K562 (cell line): ENCODE measurements at regions not wholly inside any gene's neighbourhood (a gene's known extent, or its start where the extent isn't known, plus 50 kb on each side); places are given as distances from the start of the nearest gene placed in this dataset.

Source experiments
- ATAC-seq: fragments of 200-7000 bp; cut with Tn5 transposase; 3 replicates; pipeline ENCODE4 v1.9.1; 2020; ENCODE audit warnings: moderate library complexity
- BruUV-seq: library from RNA; stranded (reverse); fragments of 400-500 nt; replicated peaks from 2 replicates; lab custom pipeline; 2021; lab: Mats Ljungman, UMichigan
- CTCF ChIA-PET: fragments of 300-600 bp; formaldehyde crosslinking; extraction: SDS; loops from one replicate; lab custom pipeline; 2021; ENCODE audit warnings: low intra/inter-chr PET ratio; lab: Yijun Ruan, JAX
- POLR2A ChIA-PET: fragments of 300-600, 350-650 bp; sonication (Branson Sonifier 250); formaldehyde crosslinking; extraction: SDS; loops from one replicate; lab custom pipeline; 2021; ENCODE audit warnings: antibody characterized with exemption, inconsistent platforms; lab: Yijun Ruan, JAX
- DNase-seq, 4 experiments: peaks; one replicate each; pipeline versions ENCODE4 v3.0.0 to v3.0.0-alpha.2; 2011 to 2018; ENCODE audit warnings: low spot score in 3 of 4, mixed read lengths in 3 of 4; ENCODE audit errors: extremely low read depth in 1 of 4
- FAIRE-seq: peaks from 2 replicates; lab custom pipeline; 2011; peaks lifted over from hg19 to GRCh38; lab: Jason Lieb, UNC
- H2AFZ ChIP-seq: 2 replicates; pipeline ENCODE4 v1.6.0; 2011; ENCODE audit warnings: low read depth, low read length, control low read depth, inconsistent platforms
- H3K27ac ChIP-seq: fragments of 200-600 bp; 3 replicates; pipeline ENCODE4 v1.8.0; 2011; ENCODE audit warnings: low read depth, mild to moderate bottlenecking, control low read depth, inconsistent platforms, low read length, moderate library complexity, mixed read lengths; ENCODE audit errors: extremely low read depth
- H3K27me3 ChIP-seq, 2 experiments: fragments of 300-600 bp in 1 of 2; 2 replicates in 1 of 2; 3 replicates in 1 of 2; pipeline versions ENCODE4 v1.6.0 to v1.8.0; 2011; ENCODE audit warnings: inconsistent platforms in 2 of 2, low read length in 2 of 2, mild to moderate bottlenecking in 1 of 2, mixed read lengths in 1 of 2, moderate library complexity in 1 of 2; ENCODE audit not compliant: control insufficient read depth in 2 of 2, insufficient read depth in 2 of 2
- H3K36me3 ChIP-seq: fragments of 300-600 bp; 3 replicates; pipeline ENCODE4 v1.8.0; 2011; ENCODE audit warnings: mild to moderate bottlenecking, low read length, inconsistent platforms; ENCODE audit not compliant: control insufficient read depth, insufficient read depth
- H3K4me1 ChIP-seq, 2 experiments: fragments of 200-600 bp in 1 of 2; replicated peaks in 1 of 2; 2 replicates in 1 of 2; 3 replicates in 1 of 2; pipeline versions ENCODE4 v1.5.1 to v1.8.0; 2011; ENCODE audit warnings: inconsistent platforms in 2 of 2, low read length in 2 of 2, mild to moderate bottlenecking in 1 of 2, mixed read lengths in 1 of 2, moderate library complexity in 1 of 2; ENCODE audit not compliant: control insufficient read depth in 2 of 2, insufficient read depth in 2 of 2
- H3K4me2 ChIP-seq: 2 replicates; pipeline ENCODE4 v1.6.1; 2011; ENCODE audit warnings: low read length, control low read depth, inconsistent platforms, mixed read lengths; ENCODE audit not compliant: insufficient read depth
- H3K4me3 ChIP-seq: fragments of 200-600 bp; sonication (generic), shearing (Covaris generic); 2 replicates; pipeline ENCODE4 v1.5.1; 2016; ENCODE audit warnings: control low read depth, inconsistent platforms
- H3K79me2 ChIP-seq: fragments of 200-600 bp; 3 replicates; pipeline ENCODE4 v1.8.0; 2011; ENCODE audit warnings: low read length, inconsistent platforms; ENCODE audit not compliant: control insufficient read depth, insufficient read depth
- H3K9ac ChIP-seq, 2 experiments: 2 replicates each; pipeline versions ENCODE4 v1.6.0 to v1.6.1; 2011; ENCODE audit warnings: low read depth in 2 of 2, low read length in 2 of 2, control low read depth in 1 of 2, inconsistent platforms in 1 of 2, mild to moderate bottlenecking in 1 of 2, mixed read lengths in 1 of 2; ENCODE audit not compliant: insufficient read depth in 1 of 2
- H3K9me1 ChIP-seq: one replicate; pipeline ENCODE4 v1.6.0; 2011; ENCODE audit warnings: inconsistent platforms, mild to moderate bottlenecking, low read length, moderate library complexity; ENCODE audit not compliant: control insufficient read depth, insufficient read depth
- H3K9me3 ChIP-seq: replicated peaks from 2 replicates; pipeline ENCODE4 v1.5.1; 2011; ENCODE audit warnings: low read depth, low read length, inconsistent platforms; ENCODE audit not compliant: control insufficient read depth, insufficient read depth
- H4K20me1 ChIP-seq: replicated peaks from 2 replicates; pipeline ENCODE4 v1.6.1; 2011; ENCODE audit warnings: low read length, inconsistent platforms, mixed read lengths; ENCODE audit not compliant: control insufficient read depth, insufficient read depth
- BCOR ChIP-seq: fragments of 450-650 bp; IDR thresholded peaks from 2 replicates; pipeline ENCODE4 v1.6.1; 2016
- E4F1 ChIP-seq: fragments of 250-450 bp; sonication (Bioruptor Pico); IDR thresholded peaks from 2 replicates; pipeline ENCODE4 v1.5.0; 2021; ENCODE audit warnings: mild to moderate bottlenecking, borderline replicate concordance
- ESRRA ChIP-seq: fragments of 450-650 bp; IDR thresholded peaks from 2 replicates; pipeline ENCODE4 v1.6.1; 2014; ENCODE audit warnings: low read depth, mild to moderate bottlenecking, moderate library complexity, borderline replicate concordance
- PHB ChIP-seq: fragments of 250-450 bp; sonication (Bioruptor Pico); IDR thresholded peaks from 2 replicates; pipeline ENCODE4 v1.5.0; 2021
- PREB ChIP-seq: sonication (generic); formaldehyde crosslinking; IDR thresholded peaks from 2 replicates; pipeline ENCODE4 v1.8.1; 2023; ENCODE audit warnings: mild to moderate bottlenecking, missing genetic modification reagents
- RBM25 ChIP-seq: fragments of 200-400 bp; formaldehyde crosslinking; IDR thresholded peaks from 2 replicates; pipeline ENCODE4 v1.6.1; 2018; ENCODE audit warnings: low read length, low read depth, moderate library complexity; ENCODE audit not compliant: severe bottlenecking
- ZNF274 ChIP-seq: IDR thresholded peaks from 2 replicates; pipeline ENCODE4 v1.6.1; 2011; ENCODE audit warnings: low read depth, mild to moderate bottlenecking, low read length, moderate library complexity, borderline replicate concordance
- WGBS: fragments of 100-300 bp; shearing (Covaris generic); methylation state at CpG from one replicate; pipeline ENCODE4 v1.1.6; 2016; ENCODE audit warnings: low coverage, mixed read lengths; ENCODE audit not compliant: insufficient coverage; ENCODE audit errors: missing lambda C conversion rate; 5-methylcytosine and 5-hydroxymethylcytosine counted together
- in situ Hi-C: fragments of 300-500 bp; cut with MboI; formaldehyde crosslinking; loops from 4 replicates; pipeline ENCODE4 v1.15.0; 2018; ENCODE audit warnings: inconsistent platforms, mixed read lengths
- intact Hi-C: fragments of 100-400 bp; cut with micrococcal nuclease; formaldehyde crosslinking; loops from 2 replicates; pipeline ENCODE4 v1.14.2; 2022
- TF ChIP-seq, protein P1 (sequence below), 3 experiments: IDR thresholded peaks in 2 of 3; conservative IDR thresholded peaks in 1 of 3; 2 replicates each; pipeline ENCODE4 v1.5.1; 2011 to 2012; ENCODE audit warnings: low read length in 3 of 3, mild to moderate bottlenecking in 3 of 3, control low read depth in 2 of 3, improper control_type of control experiment in 1 of 3, inconsistent platforms in 1 of 3, low read depth in 1 of 3, mixed read lengths in 1 of 3, moderate library complexity in 1 of 3; ENCODE audit not compliant: insufficient read depth in 2 of 3

DNA sequence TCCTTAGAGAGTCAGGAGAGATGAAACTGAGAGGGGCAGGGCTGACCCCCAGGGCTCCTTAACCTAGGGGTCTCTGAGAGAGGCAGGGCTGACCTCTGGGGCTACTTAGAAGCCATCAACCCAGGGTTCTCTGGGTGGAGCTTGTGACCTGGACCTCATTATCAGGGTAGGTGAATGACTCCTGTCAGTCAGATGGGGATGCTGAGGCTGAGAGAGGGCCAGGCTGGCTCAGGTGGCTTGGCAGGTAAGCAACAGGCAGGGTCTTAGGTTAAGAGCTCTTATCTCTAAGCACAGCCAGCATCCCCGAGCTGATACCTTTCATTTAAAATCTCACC lies 160.9 kb downstream of the PTPRU start:
- Histone ChIP-seq H3K9me3 (no peaks in the 10 kb centered on the region), H3K79me2 (no peaks in the 10 kb centered on the region), H2AFZ (no peak overlapping the region), H3K36me3 (no peaks in the 10 kb centered on the region), H3K27ac (no peak overlapping the region), H3K9me1 (no peaks in the 10 kb centered on the region), H3K4me1 (peaks cover 0 to 3% of the 10 kb centered on the region in 2 experiments; a peak in 1 of 5 replicates), H3K4me2 (no peak overlapping the region), H3K27me3 (no peaks in the 10 kb centered on the region; a peak in 1 of 5 replicates), H4K20me1 (0 out of 2 replicates have a peak, but pooled peaks cover 4% of the 10 kb centered on the region), H3K4me3 (no peak overlapping the region), H3K9ac (no peak overlapping the region)
- ChIA-PET POLR2A (interaction anchor here (1.2 to 1.8 kb wide), 2 partner anchors 14 to 21 kb away, joined by 4 read pairs; no protein-coding TSS in a partner anchor), CTCF (interaction anchor here (0.7 kb wide), 1 partner anchor 57 kb away, joined by 4 read pairs; no protein-coding TSS in a partner anchor)
- no peak for FAIRE-seq
- no TSS peak for BruUV-seq
- no peak for DNase-seq
- in situ Hi-C loops (no loop called here), intact Hi-C loops (no loop called here)
- no peak for ATAC-seq
- 0% methylated on average over 1 of the region's 1 CpG for WGBS
- TF ChIP-seq ZNF274 (no peak), PHB (CRISPR knock-in tag) (no peak)

DNA sequence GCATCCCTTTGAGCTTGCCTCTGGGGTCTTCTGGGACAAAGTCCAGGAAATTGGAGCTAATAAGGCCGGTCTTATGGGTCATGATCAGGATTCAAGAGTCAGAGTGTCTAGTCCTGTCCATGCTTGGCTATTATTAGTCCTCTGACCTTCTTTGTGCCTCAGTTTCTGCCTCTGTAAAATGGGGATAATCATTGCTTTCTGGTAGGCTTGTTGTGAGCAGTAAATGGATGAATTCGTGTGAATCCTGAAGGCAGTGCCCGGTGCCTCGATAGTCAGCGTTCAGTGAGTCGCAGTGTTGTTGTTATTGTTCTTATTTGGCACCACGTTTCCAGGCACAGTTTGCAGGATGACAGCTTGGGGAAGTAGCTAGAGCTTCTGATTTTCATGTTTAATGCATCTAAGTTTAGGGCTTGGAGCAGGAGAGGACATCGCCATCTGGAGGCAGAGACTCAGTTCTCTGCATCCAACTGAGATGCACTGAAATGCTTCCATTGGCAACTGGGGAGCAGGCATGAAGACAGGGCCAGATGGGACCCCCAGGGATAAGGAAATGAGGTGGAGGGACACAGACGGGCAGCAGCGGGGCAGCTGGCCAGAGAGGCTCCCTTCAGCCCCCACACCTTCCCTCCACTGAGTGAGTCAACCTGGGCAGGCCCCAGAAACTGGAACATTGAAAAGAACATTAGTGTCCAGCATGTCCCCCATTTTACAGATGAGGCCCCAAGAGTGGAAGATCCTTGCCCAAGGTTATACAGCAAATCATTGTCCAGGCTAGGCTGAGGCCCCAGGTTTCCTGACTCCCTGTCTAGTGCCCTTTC lies 160.3 kb downstream of the PTPRU start:
- DNase-seq: no peak
- no peak overlapping the region for H3K4me2 ChIP-seq
- H2AFZ ChIP-seq: no peak overlapping the region
- no peaks in the 10 kb centered on the region for H3K9me1 ChIP-seq
- FAIRE-seq: no peak
- WGBS: 0% methylated on average over 10 of the region's 10 CpGs
- H3K4me1 ChIP-seq: peaks cover 0 to 3% of the 10 kb centered on the region in 2 experiments; a peak in 1 of 5 replicates
- H3K9ac ChIP-seq: no peak overlapping the region
- no peak overlapping the region for H3K4me3 ChIP-seq
- H3K9me3 ChIP-seq: no peaks in the 10 kb centered on the region
- in situ Hi-C loops (no loop called here), intact Hi-C loops (no loop called here)
- no peaks in the 10 kb centered on the region; a peak in 1 of 5 replicates for H3K27me3 ChIP-seq
- ATAC-seq: no peak
- TF ChIP-seq PREB (CRISPR knock-in tag): no peak
- peak; percentile 41 for TF ChIP-seq BCOR
- peak; percentile 73 for TF ChIP-seq RBM25
- TF ChIP-seq E4F1 (CRISPR knock-in tag): no peak
- TF ChIP-seq, protein P1, sequence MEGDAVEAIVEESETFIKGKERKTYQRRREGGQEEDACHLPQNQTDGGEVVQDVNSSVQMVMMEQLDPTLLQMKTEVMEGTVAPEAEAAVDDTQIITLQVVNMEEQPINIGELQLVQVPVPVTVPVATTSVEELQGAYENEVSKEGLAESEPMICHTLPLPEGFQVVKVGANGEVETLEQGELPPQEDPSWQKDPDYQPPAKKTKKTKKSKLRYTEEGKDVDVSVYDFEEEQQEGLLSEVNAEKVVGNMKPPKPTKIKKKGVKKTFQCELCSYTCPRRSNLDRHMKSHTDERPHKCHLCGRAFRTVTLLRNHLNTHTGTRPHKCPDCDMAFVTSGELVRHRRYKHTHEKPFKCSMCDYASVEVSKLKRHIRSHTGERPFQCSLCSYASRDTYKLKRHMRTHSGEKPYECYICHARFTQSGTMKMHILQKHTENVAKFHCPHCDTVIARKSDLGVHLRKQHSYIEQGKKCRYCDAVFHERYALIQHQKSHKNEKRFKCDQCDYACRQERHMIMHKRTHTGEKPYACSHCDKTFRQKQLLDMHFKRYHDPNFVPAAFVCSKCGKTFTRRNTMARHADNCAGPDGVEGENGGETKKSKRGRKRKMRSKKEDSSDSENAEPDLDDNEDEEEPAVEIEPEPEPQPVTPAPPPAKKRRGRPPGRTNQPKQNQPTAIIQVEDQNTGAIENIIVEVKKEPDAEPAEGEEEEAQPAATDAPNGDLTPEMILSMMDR (IDR thresholded peaks at IDR 0.05 in 2 of 3, conservative IDR thresholded peaks at IDR 0.05 in 1 of 3; ENCODE audit: insufficient read depth in 2 of 3, low read depth in 1 of 3, low read length in 3 of 3): peak in 1 of 3 experiments; percentile 32; a peak in 1 of 6 replicates
- TF ChIP-seq ESRRA: peak; percentile 73
- H3K79me2 ChIP-seq: no peaks in the 10 kb centered on the region
- CTCF ChIA-PET: interaction anchor here (0.7 kb wide), 1 partner anchor 56 kb away, joined by 4 read pairs; no protein-coding TSS in a partner anchor
- POLR2A ChIA-PET: interaction anchor here (1.0 to 1.2 kb wide), 2 partner anchors 15 to 100 kb away, joined by 4 to 6 read pairs; no protein-coding TSS in a partner anchor
- H3K36me3 ChIP-seq: no peaks in the 10 kb centered on the region
- BruUV-seq: no TSS peak
- no peak overlapping the region for H3K27ac ChIP-seq
- H4K20me1 ChIP-seq: peaks cover 4% of the 10 kb centered on the region; the same call in 1 of the 2 replicates
